ENCODE measurements at regions not wholly inside any gene's neighbourhood (a gene's known extent, or its start where the extent isn't known, plus 50 kb on each side); places are given as distances from the start of the nearest gene placed in this dataset.

- FAIRE-seq (no peak), DNase-seq (ENCODE audit: insufficient read length, low spot score) (no peak)
- TF ChIP-seq CTCF (IDR thresholded peaks at IDR 0.05; ENCODE audit: insufficient read depth, missing control alignments), result no peak
Observed at GRCh38 chr14:78106381-78106780, 63.8 kb upstream of the NRXN3 start.

GRCh38 chr14:78107166-78107565 lies 63.0 kb upstream of the NRXN3 start:
- FAIRE-seq, result no peak

GRCh38 chr14:78119440-78119839 lies 50.7 kb upstream of the NRXN3 start:
- FAIRE-seq, result no peak
- no peak for TF ChIP-seq CTCF (IDR thresholded peaks at IDR 0.05; ENCODE audit: insufficient read depth, missing control alignments)

More at GRCh38 chr14:78107166-78107565, 63.0 kb upstream of the NRXN3 start:
- TF ChIP-seq CTCF (IDR thresholded peaks at IDR 0.05; ENCODE audit: insufficient read depth, missing control alignments), result no peak
- DNase-seq (ENCODE audit: insufficient read length, low spot score), result no peak

More at GRCh38 chr14:78119440-78119839, 50.7 kb upstream of the NRXN3 start:
- no peak for DNase-seq (ENCODE audit: insufficient read length, low spot score)

Measured in D721Med (cell line).